ENCODE measurements at regions not wholly inside any gene's neighbourhood (a gene's known extent, or its start where the extent isn't known, plus 50 kb on each side); places are given as distances from the start of the nearest gene placed in this dataset.
A peak's percentile ranks its signal among the peaks of the same experiment; 100 is the strongest.

- Histone ChIP-seq H3K4me1 (ENCODE audit: insufficient read depth) (no peaks in the 10 kb centered on the region), H3K36me3 (ENCODE audit: insufficient read depth) (no peaks in the 10 kb centered on the region), H3K27ac (ENCODE audit: low read depth) (no peak overlapping the region), H3K4me3 (ENCODE audit: low read depth, low read length) (no peak overlapping the region)
- no peak for DNase-seq (ENCODE audit: extremely low spot score)
- WGBS = 95% methylated on average over 4 of the region's 4 CpGs
These were observed 63.0 kb upstream of the CCBE1 start for GRCh38 chr18:59760212-59760611.

- no peak overlapping the region for H3K27ac ChIP-seq (ENCODE audit: low read depth)
- no peaks in the 10 kb centered on the region for H3K36me3 ChIP-seq (ENCODE audit: insufficient read depth)
- no peak for DNase-seq (ENCODE audit: extremely low spot score)
- no peak overlapping the region for H3K4me3 ChIP-seq (ENCODE audit: low read depth, low read length)
- WGBS = 90% methylated on average over 3 of the region's 3 CpGs
- H3K4me1 ChIP-seq (ENCODE audit: insufficient read depth) = no peaks in the 10 kb centered on the region
These were observed 61.6 kb upstream of the CCBE1 start for GRCh38 chr18:59758837-59759236.

- peak; percentile 77 for DNase-seq (ENCODE audit: extremely low spot score)
- WGBS = 33% methylated on average over 2 of the region's 2 CpGs
- H3K4me1 ChIP-seq (ENCODE audit: insufficient read depth) = no peaks in the 10 kb centered on the region
These were observed 60.9 kb upstream of the CCBE1 start for GRCh38 chr18:59758106-59758505.

GRCh38 chr18:59752666-59753065, 55.4 kb upstream of the CCBE1 start:
- H3K27ac ChIP-seq (ENCODE audit: low read depth) = no peak overlapping the region
- no peaks in the 10 kb centered on the region for H3K36me3 ChIP-seq (ENCODE audit: insufficient read depth)
- WGBS = 74% methylated on average over 1 of the region's 1 CpG
- no peak overlapping the region for H3K4me3 ChIP-seq (ENCODE audit: low read depth, low read length)
- H3K4me1 ChIP-seq (ENCODE audit: insufficient read depth) = no peaks in the 10 kb centered on the region
- DNase-seq (ENCODE audit: extremely low spot score) = no peak

More at GRCh38 chr18:59758106-59758505, 60.9 kb upstream of the CCBE1 start:
- H3K27ac ChIP-seq (ENCODE audit: low read depth) = no peak overlapping the region
- H3K4me3 ChIP-seq (ENCODE audit: low read depth, low read length) = no peak overlapping the region
- H3K36me3 ChIP-seq (ENCODE audit: insufficient read depth) = no peaks in the 10 kb centered on the region

GRCh38 chr18:59751186-59751585, 54.0 kb upstream of the CCBE1 start:
- no peak for DNase-seq (ENCODE audit: extremely low spot score)
- H3K4me3 ChIP-seq (ENCODE audit: low read depth, low read length) = no peak overlapping the region
- H3K4me1 ChIP-seq (ENCODE audit: insufficient read depth) = no peaks in the 10 kb centered on the region
- no peaks in the 10 kb centered on the region for H3K36me3 ChIP-seq (ENCODE audit: insufficient read depth)
- H3K27ac ChIP-seq (ENCODE audit: low read depth) = no peak overlapping the region

- no peak overlapping the region for H3K4me3 ChIP-seq (ENCODE audit: low read depth, low read length)
These were observed 51.6 kb upstream of the CCBE1 start for GRCh38 chr18:59748628-59749360.

More at GRCh38 chr18:59748628-59749360, 51.6 kb upstream of the CCBE1 start:
- 91% methylated on average over 2 of the region's 2 CpGs for WGBS
- no peaks in the 10 kb centered on the region for H3K36me3 ChIP-seq (ENCODE audit: insufficient read depth)
- no peaks in the 10 kb centered on the region for H3K4me1 ChIP-seq (ENCODE audit: insufficient read depth)
- no peak for DNase-seq (ENCODE audit: extremely low spot score)
- H3K27ac ChIP-seq (ENCODE audit: low read depth) = no peak overlapping the region
